ENCODE measurements at regions not wholly inside any gene's neighbourhood (a gene's known extent, or its start where the extent isn't known, plus 50 kb on each side); places are given as distances from the start of the nearest gene placed in this dataset.

DNA sequence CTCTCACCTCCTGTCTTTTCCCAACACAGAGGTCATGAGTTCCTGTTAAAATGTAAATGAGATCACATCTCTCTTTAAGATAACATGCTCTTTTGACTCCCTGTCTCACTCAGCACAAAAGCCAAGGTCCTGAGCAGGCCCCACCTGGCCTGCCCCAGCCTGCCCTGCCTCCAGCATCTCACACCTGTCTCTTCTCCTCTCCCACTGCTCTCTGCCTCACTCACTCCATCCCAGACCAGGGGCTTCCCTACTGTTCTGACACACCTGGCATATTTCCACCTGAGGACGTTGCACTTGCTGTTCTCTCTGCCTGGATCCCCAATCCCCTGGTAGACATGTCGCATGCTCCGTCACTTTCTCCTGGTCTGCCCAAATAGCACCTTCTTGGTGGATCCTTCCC is 285.0 kb upstream of the ZMIZ1 start:
- DNase-seq: no peak

DNA sequence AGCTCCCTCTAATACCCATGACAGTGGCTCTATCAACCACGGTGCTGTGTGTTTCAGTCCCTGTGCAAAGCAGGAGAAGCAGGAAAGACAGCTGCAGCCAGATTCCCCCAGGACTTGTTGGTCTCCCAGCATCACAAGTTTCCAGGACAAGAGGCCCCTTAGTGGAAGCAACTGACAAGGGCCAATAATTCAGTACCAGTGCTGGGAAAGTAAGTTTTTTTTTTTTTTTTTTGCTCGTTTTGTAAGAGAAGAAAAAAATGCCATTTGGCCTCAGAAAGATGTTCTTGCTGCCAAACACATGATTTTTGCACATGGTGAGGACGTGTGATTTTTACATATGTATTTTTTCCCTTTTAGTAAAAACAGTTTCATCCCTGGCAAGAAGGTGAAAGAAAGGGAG is 284.2 kb upstream of the ZMIZ1 start:
- DNase-seq: no peak

DNA sequence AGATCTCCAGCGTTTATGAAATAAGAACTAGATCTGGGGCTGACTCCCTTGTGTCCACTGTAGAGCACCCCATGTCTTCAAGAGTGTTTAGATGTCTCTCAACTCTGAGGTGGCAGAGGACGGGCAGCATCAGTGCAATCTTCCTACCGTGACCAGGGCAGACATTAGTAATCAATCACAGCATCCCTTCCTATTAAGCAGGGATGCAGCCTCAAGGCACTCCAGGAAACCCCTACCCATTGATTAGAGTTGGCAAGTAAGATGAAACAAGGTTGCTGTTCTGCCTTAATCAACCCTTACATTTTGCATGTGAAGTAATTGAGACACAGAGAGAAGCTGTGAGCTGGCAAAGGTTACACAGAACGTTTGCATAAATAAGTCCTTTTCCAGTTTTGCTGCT is 283.7 kb upstream of the ZMIZ1 start:
- no peak for DNase-seq

DNA sequence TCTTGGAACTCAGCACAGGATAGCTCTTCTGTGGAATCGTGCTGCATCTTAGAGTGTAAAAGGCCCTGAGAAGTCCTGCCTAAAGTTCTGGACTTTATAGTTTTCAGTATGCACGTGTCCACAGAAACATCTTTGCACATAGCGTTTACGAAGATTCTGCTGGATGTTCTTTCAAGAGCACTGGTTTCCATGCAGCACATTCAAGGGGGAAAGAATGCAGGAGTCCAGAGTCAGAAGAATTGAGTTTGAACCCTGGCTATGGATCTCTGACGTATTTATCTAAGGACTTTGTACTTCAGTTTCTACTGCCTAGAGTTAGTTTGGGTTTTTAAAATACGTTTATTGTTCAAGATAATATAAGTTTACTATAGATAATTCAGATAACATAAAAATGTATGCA is 282.8 kb upstream of the ZMIZ1 start:
- DNase-seq: no peak

DNA sequence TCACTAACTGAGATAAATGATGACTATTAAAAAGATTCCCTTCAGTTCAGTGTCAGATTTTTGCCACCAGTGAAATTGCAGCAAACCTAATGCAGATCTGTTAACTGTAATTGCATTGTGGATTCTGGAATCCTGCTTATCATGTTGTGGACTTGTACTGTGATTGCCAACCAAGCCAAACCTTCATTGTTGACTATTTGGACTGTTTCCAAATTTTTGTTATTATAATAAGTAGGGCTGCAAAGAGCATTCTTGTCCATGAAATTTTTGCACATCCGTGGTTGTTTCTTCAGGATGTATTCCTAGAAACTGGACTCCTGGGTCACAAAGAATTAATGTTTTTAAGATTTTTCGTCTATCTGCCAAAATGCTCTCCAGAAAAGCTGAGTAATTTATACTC is 281.6 kb upstream of the ZMIZ1 start:
- DNase-seq: no peak

DNA sequence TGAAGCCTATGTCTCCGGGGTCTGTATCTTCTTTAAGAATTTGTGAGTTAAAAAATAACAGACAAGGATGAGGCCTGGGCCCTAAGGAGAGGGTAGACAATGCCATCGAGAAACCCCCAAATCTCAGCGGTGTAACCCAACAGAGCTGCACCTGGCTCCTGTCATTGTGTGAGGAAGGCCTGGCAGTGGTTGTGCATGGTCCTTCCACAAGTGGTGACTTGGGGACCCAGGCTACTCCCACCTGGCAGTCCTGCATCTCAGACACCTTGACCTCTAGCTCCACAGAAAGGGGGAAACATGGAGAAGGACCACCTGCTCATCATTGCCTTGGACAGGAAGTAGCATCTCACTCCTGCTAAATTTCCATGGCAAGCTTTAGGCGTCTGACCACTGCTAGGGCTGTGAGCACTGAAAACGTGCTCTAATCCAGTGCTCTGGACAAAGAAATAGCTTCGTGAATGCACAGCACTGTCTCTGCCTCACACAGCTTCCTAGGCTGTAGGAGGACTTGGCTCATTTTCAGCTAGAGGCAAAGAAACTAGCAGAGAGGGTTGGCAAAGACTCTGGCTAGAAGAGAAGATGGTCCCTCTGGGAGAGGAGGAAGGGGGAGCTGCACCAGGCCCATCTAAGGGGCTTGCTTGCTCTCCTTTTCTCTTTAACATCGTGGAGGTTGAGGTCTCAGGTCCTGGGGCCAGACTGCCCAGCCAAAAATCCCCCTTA is 273.9 kb upstream of the ZMIZ1 start:
- no peak for DNase-seq

DNA sequence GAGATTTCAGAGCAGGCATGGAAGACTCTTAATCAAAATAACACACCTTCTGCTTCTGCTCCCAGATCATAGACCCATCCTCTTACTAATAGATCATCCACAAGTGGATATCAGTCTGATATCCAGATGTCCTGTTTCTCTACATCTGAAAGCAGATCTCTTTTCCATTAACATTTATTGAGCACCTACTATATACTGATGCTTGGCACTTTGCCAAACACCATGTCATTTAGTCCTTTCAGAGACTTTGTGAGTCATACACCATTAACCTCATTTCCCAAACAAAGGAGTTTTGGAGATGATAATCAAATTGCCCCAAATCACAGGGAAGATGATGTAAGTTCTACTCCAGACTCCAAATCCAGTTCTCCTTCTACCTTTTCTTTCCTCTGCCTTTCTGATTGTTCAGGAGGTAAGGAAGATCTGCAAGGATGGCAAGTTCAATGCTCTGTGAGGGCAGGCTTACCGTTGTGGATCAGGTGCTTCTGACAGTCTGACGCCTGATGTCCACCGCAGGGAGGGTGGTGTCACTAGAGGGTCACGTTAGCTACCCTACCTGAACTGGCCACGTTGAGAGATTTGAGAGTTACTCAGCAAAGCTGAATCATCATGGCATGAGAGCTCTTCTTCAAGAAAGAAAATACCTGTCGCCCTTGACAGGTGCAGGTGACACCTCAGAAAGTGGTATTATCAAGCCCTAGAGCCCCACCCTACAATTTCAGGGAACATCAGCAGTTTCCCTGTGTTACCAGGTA is 269.6 kb upstream of the ZMIZ1 start:
- DNase-seq: no peak

DNA sequence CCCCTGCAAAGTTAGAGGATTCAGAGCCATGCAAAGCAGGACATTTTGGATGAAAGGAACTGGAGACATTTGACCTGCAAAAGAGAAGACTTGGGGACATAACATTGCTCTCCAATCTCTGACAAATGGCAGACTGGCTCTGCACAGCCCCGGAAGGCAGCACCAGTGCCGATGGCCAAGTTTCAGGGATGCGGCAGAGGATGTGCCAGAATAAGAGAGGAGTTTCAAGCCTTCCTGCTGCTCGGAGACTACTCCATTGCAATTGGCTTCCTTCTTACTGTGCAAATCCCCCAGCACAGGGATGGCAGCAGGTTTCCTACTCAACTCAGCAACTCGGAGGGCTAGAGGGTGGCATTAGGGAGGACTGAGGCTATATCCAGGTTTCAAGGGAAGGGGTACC is 268.8 kb upstream of the ZMIZ1 start:
- no peak for DNase-seq

DNA sequence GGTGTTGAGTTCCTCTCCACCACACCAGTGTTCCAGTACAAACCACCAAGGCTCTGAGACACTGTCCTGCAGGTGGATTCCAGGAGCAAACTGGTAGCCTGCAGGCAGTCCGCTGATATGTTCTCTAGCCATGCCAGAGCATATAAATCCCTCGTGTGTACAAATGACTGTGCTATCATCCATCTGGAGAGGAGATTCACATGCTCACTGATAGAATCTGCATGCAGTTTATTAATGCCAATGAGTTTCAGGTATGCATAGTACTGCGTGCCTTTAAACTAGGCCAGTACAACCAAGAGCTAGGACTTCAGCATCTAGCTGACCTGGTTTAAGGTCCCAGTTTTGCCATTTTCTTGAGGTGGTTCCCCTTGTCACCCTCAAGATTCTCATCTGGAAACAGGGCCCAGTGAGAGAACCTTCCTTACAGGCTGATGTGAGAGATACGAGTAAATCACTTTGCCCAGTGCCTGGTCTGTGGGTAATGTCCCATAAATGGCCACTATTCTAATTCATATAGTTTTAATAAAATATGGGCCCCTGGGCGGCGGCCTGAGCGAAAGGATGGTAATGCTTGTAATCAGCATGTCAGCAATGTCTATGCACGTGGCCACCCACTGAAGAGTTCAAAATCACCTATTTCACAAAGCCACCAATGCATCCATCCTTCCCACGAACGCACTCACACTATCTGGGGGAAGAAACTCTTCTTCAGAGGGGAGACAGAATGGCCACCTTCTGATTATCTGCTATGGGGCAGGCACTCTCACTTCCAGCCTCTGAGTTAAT is 268.0 kb upstream of the ZMIZ1 start:
- DNase-seq: no peak

DNA sequence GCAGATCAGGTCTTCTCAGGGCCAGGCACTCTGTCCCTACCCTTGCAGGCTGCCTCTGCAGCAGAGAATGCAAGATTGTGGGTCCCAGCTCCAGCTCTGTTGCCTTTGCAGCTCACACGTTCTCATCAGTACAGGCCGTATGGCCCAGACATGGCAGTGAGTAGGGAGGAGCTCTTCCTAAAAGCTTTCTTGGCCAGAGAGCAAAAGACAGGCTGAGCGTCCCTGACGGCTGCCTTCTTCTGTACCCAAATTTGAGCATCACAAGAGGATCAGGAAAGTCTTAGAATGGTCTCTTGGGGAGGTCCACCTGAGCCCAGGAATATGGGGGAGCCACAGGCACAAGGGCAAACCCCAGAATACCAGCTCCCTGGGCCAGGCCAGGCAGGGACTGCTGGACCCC is 266.3 kb upstream of the ZMIZ1 start:
- DNase-seq: no peak

DNA sequence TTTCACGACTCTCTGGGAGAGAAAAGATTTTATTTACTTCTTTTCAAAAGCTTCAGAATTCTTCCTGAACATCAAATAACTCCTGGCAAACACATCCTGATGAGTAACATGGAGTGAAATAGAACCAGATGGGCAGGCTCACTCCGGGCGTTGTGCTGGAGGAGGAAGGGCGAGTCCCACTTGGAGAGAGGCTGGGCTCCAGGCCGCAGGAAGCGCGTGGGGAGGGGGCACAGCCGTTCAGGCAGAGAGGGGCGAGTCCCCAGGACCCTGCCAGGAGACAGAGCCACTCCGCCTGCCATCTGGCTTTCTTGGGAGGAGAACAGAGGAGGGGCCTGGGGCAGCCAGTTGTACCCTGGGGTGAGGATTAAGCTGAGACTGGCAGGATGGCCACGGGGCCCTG is 265.9 kb upstream of the ZMIZ1 start:
- no peak for DNase-seq

DNA sequence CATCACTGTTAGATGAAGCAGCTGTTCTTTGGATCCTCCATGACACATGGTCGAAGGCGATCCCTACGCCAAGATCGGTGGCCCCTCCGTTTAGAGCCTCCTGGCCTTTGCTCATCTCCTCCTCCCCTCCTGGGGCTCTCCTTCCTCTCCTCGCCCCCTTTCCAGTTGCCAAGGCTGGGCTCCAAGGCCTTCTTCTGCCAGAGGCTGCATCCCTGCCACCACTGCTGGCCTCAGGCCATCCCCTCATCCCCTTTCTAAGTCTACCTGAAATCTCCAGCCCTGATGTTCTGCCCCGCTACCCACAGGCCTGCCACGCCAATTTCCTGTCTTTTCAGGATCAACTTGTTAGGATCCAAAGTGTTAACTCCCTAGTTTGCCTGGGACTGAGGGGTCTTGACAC is 265.1 kb upstream of the ZMIZ1 start:
- DNase-seq: no peak

DNA sequence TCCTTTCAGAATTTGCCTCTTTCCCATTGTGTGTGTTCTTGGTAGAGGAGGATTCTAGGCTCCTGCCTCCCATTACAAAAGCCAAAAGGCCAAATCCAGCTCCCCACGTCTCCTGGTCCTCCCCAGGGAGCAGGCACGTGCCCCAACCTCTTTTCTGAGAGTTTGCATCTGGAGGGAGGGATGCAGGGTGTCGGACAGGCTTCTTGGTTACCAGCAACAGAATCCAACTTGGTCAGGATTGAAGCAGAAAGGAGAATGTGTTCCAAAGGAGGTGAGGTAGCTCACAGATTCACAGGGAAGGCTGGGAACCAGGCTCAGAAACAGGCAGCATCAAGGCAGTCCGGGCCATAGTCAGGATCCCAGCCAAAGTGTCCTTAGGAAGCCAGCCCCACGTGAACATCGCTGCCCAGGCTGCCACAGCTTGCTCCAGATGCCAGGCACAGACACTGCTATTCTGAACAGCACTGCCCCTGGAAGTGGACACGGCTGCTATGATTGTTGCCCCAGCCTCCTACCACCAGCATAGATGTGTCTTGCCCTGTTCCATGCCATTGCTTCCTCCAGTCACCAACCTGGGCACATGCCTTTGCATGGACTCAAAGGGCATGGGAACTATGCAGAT is 264.2 kb upstream of the ZMIZ1 start:
- no peak for DNase-seq

DNA sequence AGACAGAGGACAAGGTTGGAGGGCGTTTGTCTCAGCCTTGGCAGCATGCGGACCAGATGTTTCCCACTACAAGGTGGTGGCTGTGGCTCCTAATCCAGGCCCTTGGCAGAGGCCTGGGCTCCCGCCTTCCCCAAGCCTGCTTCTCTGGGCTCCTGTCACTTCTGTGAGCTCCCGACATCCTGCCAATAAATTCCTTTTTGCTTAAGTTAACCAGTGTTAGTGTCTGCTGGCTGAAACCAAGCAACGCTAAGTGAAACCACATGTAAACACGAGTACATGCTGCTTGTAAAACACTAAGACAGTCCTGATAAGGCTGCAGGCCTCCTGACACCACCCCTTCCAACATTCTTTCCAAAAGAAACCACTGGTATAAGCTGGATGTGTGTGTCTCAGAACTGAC is 263.6 kb upstream of the ZMIZ1 start:
- no peak for DNase-seq

DNA sequence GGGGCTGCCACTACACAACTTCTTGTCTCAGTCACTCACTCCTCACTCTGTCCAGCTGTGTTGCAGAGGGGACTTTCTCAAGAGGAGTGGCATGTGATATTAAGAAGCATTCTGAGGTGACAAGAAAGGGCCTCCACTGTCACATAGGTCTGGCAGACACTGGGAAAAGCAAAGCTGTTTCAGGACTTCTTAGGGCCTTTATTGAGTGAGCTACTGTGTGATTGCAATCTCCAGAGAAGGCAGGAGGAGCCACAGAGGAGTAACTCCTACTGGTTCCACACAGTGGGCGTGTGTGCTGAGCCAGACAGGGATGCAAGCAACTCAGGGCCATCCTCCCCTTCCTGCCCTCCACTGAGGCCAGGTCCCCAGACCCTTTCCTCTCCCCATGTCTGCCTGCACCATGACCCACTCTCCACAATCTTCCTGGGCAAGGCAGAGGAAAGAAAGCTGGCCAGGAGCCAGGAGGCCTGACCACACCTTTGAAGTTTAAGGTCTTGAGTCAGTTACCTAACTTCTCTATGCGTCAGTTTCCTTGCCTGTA is 262.0 kb upstream of the ZMIZ1 start:
- DNase-seq: no peak

DNA sequence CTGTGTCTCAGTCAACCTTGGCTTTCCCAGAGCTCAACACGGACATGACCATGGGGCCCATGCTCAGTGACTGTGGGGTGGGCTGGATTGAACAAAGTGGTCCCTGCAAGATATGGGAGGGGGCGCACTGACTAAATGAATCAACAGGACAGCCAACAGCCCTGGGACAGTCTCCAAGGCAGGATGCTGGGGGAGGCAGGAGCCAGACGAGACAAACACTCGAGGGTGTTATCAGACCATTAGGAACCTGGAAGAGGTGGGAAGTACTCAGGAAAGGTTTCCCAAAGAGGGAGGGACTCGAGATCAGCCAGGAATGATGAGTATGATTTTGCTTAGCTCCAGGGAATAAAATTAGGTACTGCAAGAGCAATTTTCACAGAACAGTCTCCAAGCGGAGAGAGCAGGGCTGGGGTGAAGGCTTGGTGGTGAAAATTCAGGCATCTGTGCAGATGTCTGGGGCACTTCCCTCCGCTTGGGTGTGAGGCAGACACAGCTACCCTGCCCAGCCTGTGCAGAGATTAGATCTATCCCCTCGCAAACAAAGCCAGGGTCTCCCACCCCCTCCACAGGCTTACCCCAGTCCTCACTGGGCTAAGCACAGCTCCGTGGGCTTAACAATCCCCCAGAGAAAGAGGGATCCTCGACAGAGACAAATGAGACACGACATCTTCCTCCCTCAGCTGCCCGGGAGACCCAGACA is 261.1 kb upstream of the ZMIZ1 start:
- no peak for DNase-seq

DNA sequence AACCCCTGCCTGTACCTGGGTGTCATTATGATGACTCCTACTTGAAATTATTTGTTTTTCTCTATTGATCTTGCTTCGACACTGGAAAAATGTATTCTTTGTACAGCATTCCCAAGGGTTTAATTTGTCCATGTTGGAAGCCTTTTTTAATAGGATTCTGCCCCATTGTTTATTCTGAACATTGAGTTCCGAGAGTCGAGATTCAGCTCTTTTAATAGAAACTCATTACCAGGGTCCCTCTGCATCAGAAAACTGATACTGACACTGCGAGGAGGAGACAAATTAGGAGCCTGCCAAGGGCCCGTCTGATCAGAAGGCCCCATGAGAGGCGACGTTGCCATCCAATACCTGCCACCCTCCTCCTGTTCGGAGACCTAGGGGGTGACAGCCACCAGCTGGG is 260.5 kb upstream of the ZMIZ1 start:
- no peak for DNase-seq

DNA sequence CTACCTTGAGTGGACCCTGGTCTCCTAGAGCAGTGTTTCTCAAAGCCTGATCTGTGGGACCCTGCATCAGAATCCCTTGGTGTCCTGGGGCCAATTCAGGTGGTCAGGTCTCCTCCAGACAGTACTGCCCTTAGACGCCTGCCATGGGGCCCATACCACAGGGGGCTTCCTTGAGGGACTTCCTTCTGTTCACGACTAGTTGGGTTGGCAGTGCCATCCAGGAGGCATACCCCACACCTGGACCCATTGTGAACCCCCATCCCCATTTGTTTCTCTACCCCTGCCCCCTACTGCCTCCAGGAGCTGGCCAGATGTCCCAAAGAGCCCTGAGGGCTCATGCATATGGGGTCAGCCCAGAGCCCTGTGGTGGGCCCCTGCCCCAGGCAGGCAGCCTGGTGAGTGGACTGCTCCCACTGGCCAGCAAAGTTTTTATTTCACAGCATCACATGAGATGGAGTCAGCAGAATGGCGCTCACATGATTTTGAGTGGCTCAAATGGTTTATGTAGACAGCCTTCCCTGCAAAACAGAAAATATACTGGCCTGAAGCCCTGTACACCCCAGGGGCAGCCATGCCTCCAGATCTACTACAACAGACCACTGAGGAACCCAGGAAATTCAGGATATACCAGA is 259.9 kb upstream of the ZMIZ1 start:
- DNase-seq: no peak

DNA sequence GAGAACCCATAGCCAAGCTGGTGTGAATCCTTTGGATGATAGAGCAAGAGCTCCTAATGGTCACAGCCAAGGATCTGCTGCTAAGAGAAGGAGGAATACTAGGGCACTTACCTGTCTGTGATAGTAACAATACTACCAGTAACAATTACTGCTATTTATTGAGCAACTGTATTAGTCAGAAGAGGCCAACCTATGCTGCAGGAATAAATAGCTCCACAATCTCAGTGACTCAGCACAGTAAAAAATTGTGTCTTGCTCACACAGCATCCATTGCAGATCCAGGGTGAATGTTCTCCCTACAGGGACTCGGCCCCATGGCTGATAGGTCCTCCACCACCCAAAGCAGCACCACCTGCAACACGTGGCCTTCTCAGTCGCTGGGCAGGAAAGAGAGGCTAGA is 257.6 kb upstream of the ZMIZ1 start:
- no peak for DNase-seq

DNA sequence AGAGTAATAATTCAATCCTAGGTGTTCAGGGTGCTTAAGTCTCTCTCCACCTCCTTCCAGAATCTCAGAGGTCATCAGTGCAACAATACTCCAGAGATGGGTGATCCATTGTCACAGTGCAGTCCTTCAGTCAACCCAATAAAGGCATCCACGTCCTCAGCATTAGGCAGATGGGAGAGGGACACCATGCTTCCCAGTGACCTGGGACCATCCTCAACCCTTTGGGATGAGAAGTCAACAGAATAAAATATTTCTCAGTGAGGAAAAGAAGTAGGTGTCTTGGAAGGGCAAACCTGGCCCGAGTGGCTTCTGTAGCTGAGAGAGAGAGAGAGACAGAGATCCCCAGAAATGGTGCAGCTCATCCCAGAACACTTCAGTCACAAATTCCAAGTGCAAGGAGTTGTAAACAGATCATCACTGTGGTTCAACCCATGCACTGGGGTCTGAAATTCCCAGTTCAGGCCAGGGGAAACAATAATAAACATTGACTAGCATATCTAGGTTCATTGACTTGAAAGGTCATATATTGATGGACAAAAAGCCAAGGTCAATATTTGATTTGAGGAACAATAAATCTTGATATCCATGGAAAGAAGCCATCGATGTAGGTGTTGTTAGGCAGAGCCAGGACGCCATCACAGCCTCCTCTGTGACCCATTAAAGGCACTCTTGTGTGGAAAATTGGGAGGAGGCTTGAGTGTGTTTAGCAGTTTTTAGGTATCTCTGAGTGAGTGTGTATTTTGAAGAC is 256.0 kb upstream of the ZMIZ1 start:
- no peak for DNase-seq

DNA sequence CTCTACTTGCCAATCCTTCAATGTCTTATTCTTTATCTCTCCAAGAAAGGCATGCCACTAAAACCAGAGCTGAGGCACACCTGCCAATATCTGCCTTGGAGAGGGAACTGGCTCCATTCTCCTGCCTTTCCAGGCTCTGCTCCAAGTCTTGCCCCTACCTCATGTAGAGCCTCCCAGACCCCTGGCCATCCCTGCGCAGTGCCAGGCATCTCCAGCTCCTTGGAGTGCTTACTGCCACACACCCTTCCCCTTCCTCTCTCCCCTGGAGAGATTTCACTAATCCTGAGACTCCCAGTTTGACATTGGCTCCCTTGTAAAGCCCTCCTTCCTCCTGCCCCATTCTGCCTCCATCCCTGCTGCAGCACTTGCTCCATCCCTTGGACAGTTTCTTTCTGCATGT is 255.2 kb upstream of the ZMIZ1 start:
- no peak for DNase-seq

Measured in NCI-H187 treated with DMSO at 0.1 percent for 48 hours (cell line).